ENCODE measurements at regions not wholly inside any gene's neighbourhood (a gene's known extent, or its start where the extent isn't known, plus 50 kb on each side); places are given as distances from the start of the nearest gene placed in this dataset.

GRCh38 chr9:129342591-129343423 lies 164.7 kb upstream of the IER5L start:
- no peak for TF ChIP-seq CTCF (IDR thresholded peaks at IDR 0.05)
- TF ChIP-seq ELF1 (IDR thresholded peaks at IDR 0.05), result no peak
- no peak for TF ChIP-seq POLR2AphosphoS5 (IDR thresholded peaks at IDR 0.05; ENCODE audit: low read depth, low read length)
